GM12878 (cell line): ENCODE measurements at regions not wholly inside any gene's neighbourhood (a gene's known extent, or its start where the extent isn't known, plus 50 kb on each side); places are given as distances from the start of the nearest gene placed in this dataset.

Experiments used
- ATAC-seq: fragments of 200-7000 bp; cut with Tn5 transposase; 3 replicates; pipeline ENCODE4 v1.9.1; 2020; ENCODE audit warnings: mild to moderate bottlenecking, moderate library complexity
- BruUV-seq: library from RNA; stranded (reverse); fragments of 400-500 nt; replicated peaks from 2 replicates; lab custom pipeline; 2021; lab: Mats Ljungman, UMichigan
- CTCF ChIA-PET: fragments of 300-600 bp; sonication (Branson Sonifier 250); formaldehyde crosslinking; extraction: SDS; loops from one replicate; lab custom pipeline; 2021; ENCODE audit warnings: inconsistent platforms; lab: Yijun Ruan, JAX
- POLR2A ChIA-PET: fragments of 350-600 bp; formaldehyde crosslinking; extraction: SDS; loops from one replicate; lab custom pipeline; 2021; ENCODE audit warnings: inconsistent platforms; lab: Charles Lee
- RAD21 ChIA-PET: fragments of 300-600 bp; sonication (Branson Sonifier 250); formaldehyde crosslinking; loops from one replicate; lab custom pipeline; 2023; ENCODE audit warnings: antibody characterized with exemption; ENCODE audit not compliant: unreplicated experiment; lab: Charles Lee
- SMC1A ChIA-PET: fragments of 300-600 bp; sonication (Branson Sonifier 250); formaldehyde crosslinking; loops from one replicate; lab custom pipeline; 2023; ENCODE audit not compliant: unreplicated experiment, uncharacterized antibody; lab: Charles Lee
- DNase-seq: peaks from one replicate; pipeline ENCODE4 v3.0.0-alpha.2; 2011; ENCODE audit warnings: low read depth, low spot score
- FAIRE-seq: peaks from 3 replicates; lab custom pipeline; 2011; peaks lifted over from hg19 to GRCh38; lab: Jason Lieb, UNC
- H2AFZ ChIP-seq: 2 replicates; pipeline ENCODE4 v1.6.0; 2011; ENCODE audit warnings: low read depth, low read length, control low read depth; ENCODE audit not compliant: control insufficient read depth
- H3K27ac ChIP-seq: 2 replicates; pipeline ENCODE4 v1.5.1; 2011; ENCODE audit warnings: control low read depth; ENCODE audit not compliant: control insufficient read depth, insufficient read depth
- H3K27me3 ChIP-seq, 2 experiments: replicated peaks in 1 of 2; 2 replicates each; pipeline versions ENCODE4 v1.6.0 to v1.6.1; 2011; ENCODE audit warnings: low read length in 1 of 2; ENCODE audit not compliant: control insufficient read depth in 2 of 2, insufficient read depth in 2 of 2
- H3K36me3 ChIP-seq, 2 experiments: 2 replicates each; pipeline ENCODE4 v1.5.1; 2011; ENCODE audit warnings: low read length in 1 of 2; ENCODE audit not compliant: control insufficient read depth in 2 of 2, insufficient read depth in 2 of 2
- H3K4me1 ChIP-seq: 2 replicates; pipeline ENCODE4 v1.6.1; 2011; ENCODE audit warnings: mild to moderate bottlenecking, low read length, moderate library complexity, mixed read lengths; ENCODE audit not compliant: control insufficient read depth, insufficient read depth
- H3K4me2 ChIP-seq: 2 replicates; pipeline ENCODE4 v1.6.0; 2011; ENCODE audit warnings: control low read depth; ENCODE audit not compliant: control insufficient read depth, insufficient read depth
- H3K4me3 ChIP-seq: fragments of 200-600 bp; sonication (generic); 2 replicates; pipeline ENCODE4 v1.5.1; 2016
- H3K79me2 ChIP-seq: 2 replicates; pipeline ENCODE4 v1.6.0; 2011; ENCODE audit warnings: low read length; ENCODE audit not compliant: control insufficient read depth, insufficient read depth
- H3K9ac ChIP-seq: 2 replicates; pipeline ENCODE4 v1.8.0; 2011; ENCODE audit warnings: low read length, control low read depth, mixed read lengths; ENCODE audit not compliant: control insufficient read depth, insufficient read depth
- H3K9me3 ChIP-seq: replicated peaks from 3 replicates; pipeline ENCODE4 v1.5.1; 2011; ENCODE audit warnings: mild to moderate bottlenecking, low read length; ENCODE audit not compliant: control insufficient read depth, insufficient read depth
- H4K20me1 ChIP-seq: 2 replicates; pipeline ENCODE4 v1.6.0; 2011; ENCODE audit not compliant: control insufficient read depth, insufficient read depth
- DPF2 ChIP-seq: fragments of 450-650 bp; IDR thresholded peaks from 2 replicates; pipeline ENCODE4 v1.6.1; 2017; ENCODE audit warnings: mild to moderate bottlenecking
- ETV6 ChIP-seq, 2 experiments: fragments of 450-650 bp in 1 of 2; IDR thresholded peaks in 1 of 2; conservative IDR thresholded peaks in 1 of 2; 2 replicates each; pipeline ENCODE4 v1.6.1; 2014; ENCODE audit warnings: antibody characterized with exemption in 1 of 2, borderline replicate concordance in 1 of 2, low read depth in 1 of 2, mild to moderate bottlenecking in 1 of 2, moderate library complexity in 1 of 2
- HDGF ChIP-seq: fragments of 450-650 bp; IDR thresholded peaks from 2 replicates; pipeline ENCODE4 v1.6.1; 2016; ENCODE audit warnings: antibody characterized with exemption
- HSF1 ChIP-seq: fragments of 150-350 bp; IDR thresholded peaks from 2 replicates; pipeline ENCODE4 v1.6.1; 2014; ENCODE audit warnings: mild to moderate bottlenecking, low read depth, low read length
- NBN ChIP-seq: fragments of 450-650 bp; IDR thresholded peaks from 2 replicates; pipeline ENCODE4 v1.6.1; 2016
- NFYA ChIP-seq: IDR thresholded peaks from 2 replicates; pipeline ENCODE4 v1.6.1; 2011; ENCODE audit warnings: low read depth, mild to moderate bottlenecking, low read length, improper control_type of control experiment, borderline replicate concordance
- NR2C2 ChIP-seq: IDR thresholded peaks from 2 replicates; pipeline ENCODE4 v1.6.1; 2011; ENCODE audit warnings: borderline replicate concordance, low read depth; ENCODE audit not compliant: control insufficient read depth, insufficient read length
- POLR2A ChIP-seq: IDR thresholded peaks from 2 replicates; pipeline ENCODE4 v1.6.1; 2011; ENCODE audit warnings: low read depth, mild to moderate bottlenecking, low read length
- RB1 ChIP-seq: fragments of 450-650 bp; formaldehyde crosslinking; IDR thresholded peaks from 2 replicates; pipeline ENCODE4 v1.6.1; 2017; ENCODE audit warnings: mild to moderate bottlenecking, borderline replicate concordance
- STAT3 ChIP-seq: IDR thresholded peaks from 2 replicates; pipeline ENCODE4 v1.6.1; 2011; ENCODE audit warnings: low read depth, low read length, improper control_type of control experiment
- ZZZ3 ChIP-seq: IDR thresholded peaks from 2 replicates; pipeline ENCODE4 v1.6.1; 2011; ENCODE audit warnings: low read depth; ENCODE audit not compliant: control insufficient read depth, insufficient read length
- WGBS: methylation state at CpG from one replicate; pipeline ENCODE4 v1.1.6; 2016; ENCODE audit warnings: low lambda C conversion rate; ENCODE audit not compliant: insufficient replicate concordance, insufficient coverage; ENCODE audit errors: missing lambda C conversion rate; 5-methylcytosine and 5-hydroxymethylcytosine counted together
- in situ Hi-C: fragments of 300-500 bp; cut with MboI; formaldehyde crosslinking; loops from 9 replicates; pipeline ENCODE4 v1.14.3; 2018; ENCODE audit warnings: mixed read lengths
- intact Hi-C: fragments of 100-400 bp; cut with micrococcal nuclease; formaldehyde crosslinking; loops from one replicate; pipeline ENCODE4 v1.14.2; 2022; ENCODE audit not compliant: unreplicated experiment
- TF ChIP-seq, protein P1 (sequence below): fragments of 450-650 bp; IDR thresholded peaks from 2 replicates; pipeline ENCODE4 v1.6.1; 2017; ENCODE audit warnings: mild to moderate bottlenecking
- TF ChIP-seq, protein P2 (sequence below): fragments of 450-650 bp; IDR thresholded peaks from 2 replicates; pipeline ENCODE4 v1.6.1; 2017; ENCODE audit warnings: mild to moderate bottlenecking, moderate library complexity
- TF ChIP-seq, protein P3 (sequence below), 3 experiments: IDR thresholded peaks in 2 of 3; conservative IDR thresholded peaks in 1 of 3; 2 replicates each; pipeline ENCODE4 v1.5.1; 2011; ENCODE audit warnings: low read depth in 3 of 3, low read length in 3 of 3, mild to moderate bottlenecking in 3 of 3, control low read depth in 2 of 3, moderate library complexity in 2 of 3, inconsistent platforms in 1 of 3, mixed read lengths in 1 of 3; ENCODE audit not compliant: control insufficient read depth in 2 of 3, insufficient read depth in 1 of 3; ENCODE audit errors: extremely low read depth in 1 of 3

DNA sequence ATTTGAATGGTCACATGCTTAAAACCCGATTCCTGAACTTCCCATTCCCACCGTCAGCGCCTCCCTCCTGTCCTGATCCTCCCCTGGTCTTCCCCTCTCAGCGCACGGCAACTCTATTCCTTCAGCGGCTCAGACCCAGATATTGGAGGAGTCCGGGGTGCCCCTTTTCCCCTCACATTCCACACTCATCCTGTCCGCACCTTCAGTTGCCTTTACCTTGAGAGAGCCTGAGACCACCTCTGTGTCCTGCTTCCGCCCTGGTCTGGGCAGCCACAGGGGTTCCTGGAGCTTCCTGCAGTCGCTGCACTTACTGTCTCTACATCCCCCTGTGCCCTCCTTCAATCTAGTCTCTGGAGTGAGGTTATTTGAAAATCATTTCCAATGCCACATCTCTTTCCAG is 193.4 kb downstream of the BCAS1 start:
- Histone ChIP-seq H3K9ac (no peak overlapping the region), H3K27ac (no peak overlapping the region), H3K4me3 (no peak overlapping the region), H3K9me3 (no peaks in the 10 kb centered on the region; the same call in 2 of the 3 replicates), H3K4me1 (peaks cover 26% of the 10 kb centered on the region), H3K36me3 (no peaks in the 10 kb centered on the region), H3K79me2 (no peaks in the 10 kb centered on the region), H3K27me3 (no peaks in the 10 kb centered on the region), H3K4me2 (no peak overlapping the region), H4K20me1 (no peaks in the 10 kb centered on the region), H2AFZ (no peak overlapping the region)
- intact Hi-C loops (no loop called here), in situ Hi-C loops (no loop called here)
- CTCF ChIA-PET = interaction anchor here (1.2 kb wide), 1 partner anchor 20 kb away, joined by 3 read pairs; no protein-coding TSS in a partner anchor
- FAIRE-seq (no peak), DNase-seq (no peak), ATAC-seq (no peak)
- BruUV-seq = no TSS peak
- WGBS = 75% methylated on average over 10 of the region's 10 CpGs
- RAD21 ChIA-PET = no interaction called here
- POLR2A ChIA-PET = no interaction called here
- SMC1A ChIA-PET = interaction anchor here (7.6 kb wide), 1 partner anchor 14 kb away, joined by 49 read pairs; no protein-coding TSS in a partner anchor
- TF ChIP-seq POLR2A = no peak
- TF ChIP-seq STAT3 = no peak
- no peak for TF ChIP-seq NFYA
- no peak for TF ChIP-seq NR2C2
- TF ChIP-seq ZZZ3 = no peak
- TF ChIP-seq, protein P1, sequence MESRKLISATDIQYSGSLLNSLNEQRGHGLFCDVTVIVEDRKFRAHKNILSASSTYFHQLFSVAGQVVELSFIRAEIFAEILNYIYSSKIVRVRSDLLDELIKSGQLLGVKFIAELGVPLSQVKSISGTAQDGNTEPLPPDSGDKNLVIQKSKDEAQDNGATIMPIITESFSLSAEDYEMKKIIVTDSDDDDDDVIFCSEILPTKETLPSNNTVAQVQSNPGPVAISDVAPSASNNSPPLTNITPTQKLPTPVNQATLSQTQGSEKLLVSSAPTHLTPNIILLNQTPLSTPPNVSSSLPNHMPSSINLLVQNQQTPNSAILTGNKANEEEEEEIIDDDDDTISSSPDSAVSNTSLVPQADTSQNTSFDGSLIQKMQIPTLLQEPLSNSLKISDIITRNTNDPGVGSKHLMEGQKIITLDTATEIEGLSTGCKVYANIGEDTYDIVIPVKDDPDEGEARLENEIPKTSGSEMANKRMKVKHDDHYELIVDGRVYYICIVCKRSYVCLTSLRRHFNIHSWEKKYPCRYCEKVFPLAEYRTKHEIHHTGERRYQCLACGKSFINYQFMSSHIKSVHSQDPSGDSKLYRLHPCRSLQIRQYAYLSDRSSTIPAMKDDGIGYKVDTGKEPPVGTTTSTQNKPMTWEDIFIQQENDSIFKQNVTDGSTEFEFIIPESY = no peak
- no peak for TF ChIP-seq HSF1
- TF ChIP-seq HDGF = no peak
- no peak for TF ChIP-seq RB1
- TF ChIP-seq, protein P2, sequence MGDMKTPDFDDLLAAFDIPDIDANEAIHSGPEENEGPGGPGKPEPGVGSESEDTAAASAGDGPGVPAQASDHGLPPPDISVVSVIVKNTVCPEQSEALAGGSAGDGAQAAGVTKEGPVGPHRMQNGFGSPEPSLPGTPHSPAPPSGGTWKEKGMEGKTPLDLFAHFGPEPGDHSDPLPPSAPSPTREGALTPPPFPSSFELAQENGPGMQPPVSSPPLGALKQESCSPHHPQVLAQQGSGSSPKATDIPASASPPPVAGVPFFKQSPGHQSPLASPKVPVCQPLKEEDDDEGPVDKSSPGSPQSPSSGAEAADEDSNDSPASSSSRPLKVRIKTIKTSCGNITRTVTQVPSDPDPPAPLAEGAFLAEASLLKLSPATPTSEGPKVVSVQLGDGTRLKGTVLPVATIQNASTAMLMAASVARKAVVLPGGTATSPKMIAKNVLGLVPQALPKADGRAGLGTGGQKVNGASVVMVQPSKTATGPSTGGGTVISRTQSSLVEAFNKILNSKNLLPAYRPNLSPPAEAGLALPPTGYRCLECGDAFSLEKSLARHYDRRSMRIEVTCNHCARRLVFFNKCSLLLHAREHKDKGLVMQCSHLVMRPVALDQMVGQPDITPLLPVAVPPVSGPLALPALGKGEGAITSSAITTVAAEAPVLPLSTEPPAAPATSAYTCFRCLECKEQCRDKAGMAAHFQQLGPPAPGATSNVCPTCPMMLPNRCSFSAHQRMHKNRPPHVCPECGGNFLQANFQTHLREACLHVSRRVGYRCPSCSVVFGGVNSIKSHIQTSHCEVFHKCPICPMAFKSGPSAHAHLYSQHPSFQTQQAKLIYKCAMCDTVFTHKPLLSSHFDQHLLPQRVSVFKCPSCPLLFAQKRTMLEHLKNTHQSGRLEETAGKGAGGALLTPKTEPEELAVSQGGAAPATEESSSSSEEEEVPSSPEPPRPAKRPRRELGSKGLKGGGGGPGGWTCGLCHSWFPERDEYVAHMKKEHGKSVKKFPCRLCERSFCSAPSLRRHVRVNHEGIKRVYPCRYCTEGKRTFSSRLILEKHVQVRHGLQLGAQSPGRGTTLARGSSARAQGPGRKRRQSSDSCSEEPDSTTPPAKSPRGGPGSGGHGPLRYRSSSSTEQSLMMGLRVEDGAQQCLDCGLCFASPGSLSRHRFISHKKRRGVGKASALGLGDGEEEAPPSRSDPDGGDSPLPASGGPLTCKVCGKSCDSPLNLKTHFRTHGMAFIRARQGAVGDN = no peak
- no peak for TF ChIP-seq ETV6 (conservative IDR thresholded peaks at IDR 0.05 in 1 of 2, IDR thresholded peaks at IDR 0.05 in 1 of 2; ENCODE audit: borderline replicate concordance in 1 of 2, low read depth in 1 of 2)
- TF ChIP-seq, protein P3, sequence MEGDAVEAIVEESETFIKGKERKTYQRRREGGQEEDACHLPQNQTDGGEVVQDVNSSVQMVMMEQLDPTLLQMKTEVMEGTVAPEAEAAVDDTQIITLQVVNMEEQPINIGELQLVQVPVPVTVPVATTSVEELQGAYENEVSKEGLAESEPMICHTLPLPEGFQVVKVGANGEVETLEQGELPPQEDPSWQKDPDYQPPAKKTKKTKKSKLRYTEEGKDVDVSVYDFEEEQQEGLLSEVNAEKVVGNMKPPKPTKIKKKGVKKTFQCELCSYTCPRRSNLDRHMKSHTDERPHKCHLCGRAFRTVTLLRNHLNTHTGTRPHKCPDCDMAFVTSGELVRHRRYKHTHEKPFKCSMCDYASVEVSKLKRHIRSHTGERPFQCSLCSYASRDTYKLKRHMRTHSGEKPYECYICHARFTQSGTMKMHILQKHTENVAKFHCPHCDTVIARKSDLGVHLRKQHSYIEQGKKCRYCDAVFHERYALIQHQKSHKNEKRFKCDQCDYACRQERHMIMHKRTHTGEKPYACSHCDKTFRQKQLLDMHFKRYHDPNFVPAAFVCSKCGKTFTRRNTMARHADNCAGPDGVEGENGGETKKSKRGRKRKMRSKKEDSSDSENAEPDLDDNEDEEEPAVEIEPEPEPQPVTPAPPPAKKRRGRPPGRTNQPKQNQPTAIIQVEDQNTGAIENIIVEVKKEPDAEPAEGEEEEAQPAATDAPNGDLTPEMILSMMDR (IDR thresholded peaks at IDR 0.05 in 2 of 3, conservative IDR thresholded peaks at IDR 0.05 in 1 of 3; ENCODE audit: control insufficient read depth in 2 of 3, extremely low read depth in 1 of 3, insufficient read depth in 1 of 3, low read depth in 3 of 3, low read length in 3 of 3) = no peak
- TF ChIP-seq DPF2 = no peak
- TF ChIP-seq NBN = no peak
